HFF-Myc (cell line): ENCODE measurements at regions not wholly inside any gene's neighbourhood (a gene's known extent, or its start where the extent isn't known, plus 50 kb on each side); places are given as distances from the start of the nearest gene placed in this dataset.
A peak's percentile ranks its signal among the peaks of the same experiment; 100 is the strongest.

Source experiments
- DNase-seq: peaks from one replicate; pipeline ENCODE4 v3.0.0-alpha.2; 2011; ENCODE audit warnings: low read depth; ENCODE audit errors: extremely low read depth
- H3K4me3 ChIP-seq: replicated peaks from 2 replicates; pipeline ENCODE4 v1.5.1; 2011; ENCODE audit warnings: low read depth, mild to moderate bottlenecking, control low read depth, low read length
- TF ChIP-seq, protein P1 (sequence below): IDR thresholded peaks from 2 replicates; pipeline ENCODE4 v1.5.1; 2012; ENCODE audit warnings: mild to moderate bottlenecking, low read depth, low read length, control low read depth; ENCODE audit errors: missing control alignments

DNA sequence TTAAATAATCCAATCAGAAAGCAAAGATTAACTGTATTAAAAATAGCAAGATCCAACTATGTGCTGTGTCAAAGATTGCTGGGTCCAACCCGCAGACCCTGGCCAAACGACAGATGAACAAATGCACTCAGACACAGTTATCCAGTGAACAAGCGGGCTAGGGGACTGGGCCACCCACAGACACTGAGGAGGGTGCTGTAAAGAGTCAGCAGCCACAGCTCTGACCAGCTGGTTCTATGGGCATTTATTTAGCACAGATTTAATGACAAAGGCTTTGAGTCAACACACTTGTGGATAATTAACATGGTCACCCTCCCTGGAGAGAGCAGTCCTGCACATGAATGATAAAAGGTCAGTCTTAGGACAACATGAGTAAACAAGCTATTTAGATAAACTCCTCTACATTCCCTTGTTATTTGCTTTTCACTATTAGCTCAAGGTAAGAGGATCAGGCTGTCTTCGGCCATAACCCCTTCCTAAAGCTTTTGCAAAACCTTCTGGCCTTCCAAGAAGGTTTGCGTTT is 424.9 kb downstream of the HINT1 start:
- TF ChIP-seq, protein P1, sequence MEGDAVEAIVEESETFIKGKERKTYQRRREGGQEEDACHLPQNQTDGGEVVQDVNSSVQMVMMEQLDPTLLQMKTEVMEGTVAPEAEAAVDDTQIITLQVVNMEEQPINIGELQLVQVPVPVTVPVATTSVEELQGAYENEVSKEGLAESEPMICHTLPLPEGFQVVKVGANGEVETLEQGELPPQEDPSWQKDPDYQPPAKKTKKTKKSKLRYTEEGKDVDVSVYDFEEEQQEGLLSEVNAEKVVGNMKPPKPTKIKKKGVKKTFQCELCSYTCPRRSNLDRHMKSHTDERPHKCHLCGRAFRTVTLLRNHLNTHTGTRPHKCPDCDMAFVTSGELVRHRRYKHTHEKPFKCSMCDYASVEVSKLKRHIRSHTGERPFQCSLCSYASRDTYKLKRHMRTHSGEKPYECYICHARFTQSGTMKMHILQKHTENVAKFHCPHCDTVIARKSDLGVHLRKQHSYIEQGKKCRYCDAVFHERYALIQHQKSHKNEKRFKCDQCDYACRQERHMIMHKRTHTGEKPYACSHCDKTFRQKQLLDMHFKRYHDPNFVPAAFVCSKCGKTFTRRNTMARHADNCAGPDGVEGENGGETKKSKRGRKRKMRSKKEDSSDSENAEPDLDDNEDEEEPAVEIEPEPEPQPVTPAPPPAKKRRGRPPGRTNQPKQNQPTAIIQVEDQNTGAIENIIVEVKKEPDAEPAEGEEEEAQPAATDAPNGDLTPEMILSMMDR: no peak
- DNase-seq: no peak
- no peak overlapping the region for H3K4me3 ChIP-seq

DNA sequence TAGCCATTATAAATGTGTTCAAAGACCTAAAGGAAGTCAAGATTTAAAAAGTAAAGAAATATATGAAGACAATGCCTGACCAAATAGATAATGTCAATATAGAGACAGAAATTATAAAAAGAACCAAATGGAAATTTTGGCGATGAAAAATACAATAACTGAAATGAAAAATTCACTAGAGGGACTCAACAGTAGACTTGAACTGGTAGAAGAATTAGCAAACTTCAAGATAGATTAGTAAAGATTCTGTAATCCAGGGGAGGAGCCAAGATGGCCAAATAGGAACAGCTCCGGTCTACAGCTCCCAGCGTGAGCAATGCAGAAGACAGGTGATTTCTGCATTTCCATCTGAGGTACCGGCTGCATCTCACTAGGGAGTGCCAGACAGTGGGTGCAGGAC is 433.2 kb downstream of the HINT1 start:
- TF ChIP-seq, protein P1: no peak
- DNase-seq: no peak
- no peak overlapping the region for H3K4me3 ChIP-seq

DNA sequence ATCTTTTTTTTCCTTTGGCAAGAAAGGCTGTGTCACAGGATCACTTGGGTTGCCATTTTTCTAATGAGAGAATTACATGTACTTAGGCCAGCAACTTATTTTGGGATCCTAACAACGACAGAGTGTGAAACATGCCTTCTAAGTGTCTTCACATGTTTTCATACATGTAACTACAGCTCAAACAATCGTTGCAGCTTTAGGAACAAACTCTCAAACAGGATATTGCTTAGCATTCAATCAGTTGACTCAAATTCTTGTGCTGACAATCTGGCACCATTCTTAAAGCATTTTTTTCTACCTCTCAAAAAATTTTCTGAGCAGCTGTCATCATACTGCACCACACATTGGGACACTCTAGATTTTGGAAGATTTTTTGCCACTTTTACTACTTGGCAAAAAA is 435.5 kb downstream of the HINT1 start:
- DNase-seq: no peak
- no peak overlapping the region for H3K4me3 ChIP-seq
- TF ChIP-seq, protein P1: no peak

DNA sequence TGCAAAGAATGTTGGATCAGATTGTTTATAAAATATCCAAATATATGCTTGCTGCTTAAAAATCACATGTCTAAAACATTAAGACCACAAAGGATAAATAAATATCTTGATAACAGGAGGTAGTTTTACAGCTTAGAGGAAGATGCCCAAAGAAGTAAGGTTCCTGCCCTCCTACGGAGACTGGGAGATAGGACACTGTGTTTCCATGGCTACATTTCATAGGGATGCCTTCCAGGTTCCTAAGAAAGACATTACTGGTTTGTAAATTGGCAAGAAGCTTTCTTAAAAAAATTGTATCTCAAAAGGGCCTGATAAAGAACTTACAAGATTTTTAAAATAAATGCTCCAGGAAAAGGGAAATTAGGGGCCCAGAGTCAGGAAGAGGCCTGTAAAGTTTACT is 437.2 kb downstream of the HINT1 start:
- H3K4me3 ChIP-seq: no peak overlapping the region
- TF ChIP-seq, protein P1: no peak
- no peak for DNase-seq

DNA sequence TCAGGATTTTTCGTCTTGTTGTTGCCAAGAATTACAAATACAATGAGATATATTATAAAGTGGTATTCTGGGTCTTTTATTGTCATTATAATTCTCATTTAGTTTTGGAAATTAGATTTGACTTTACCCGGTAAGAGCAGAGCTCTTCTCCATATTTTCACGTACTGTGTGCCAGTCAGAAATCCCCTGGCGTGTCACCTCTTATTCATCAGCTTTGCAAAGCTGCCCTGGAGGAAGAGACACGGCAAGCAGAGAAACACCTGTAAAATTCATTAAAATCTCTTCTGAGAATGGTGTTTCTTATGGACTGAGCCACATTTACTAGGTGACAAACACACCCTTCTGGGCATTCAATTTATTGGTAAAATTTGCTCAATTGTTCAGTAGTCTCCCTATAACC is 440.4 kb downstream of the HINT1 start:
- no peak for DNase-seq
- TF ChIP-seq, protein P1: no peak
- H3K4me3 ChIP-seq: no peak overlapping the region

DNA sequence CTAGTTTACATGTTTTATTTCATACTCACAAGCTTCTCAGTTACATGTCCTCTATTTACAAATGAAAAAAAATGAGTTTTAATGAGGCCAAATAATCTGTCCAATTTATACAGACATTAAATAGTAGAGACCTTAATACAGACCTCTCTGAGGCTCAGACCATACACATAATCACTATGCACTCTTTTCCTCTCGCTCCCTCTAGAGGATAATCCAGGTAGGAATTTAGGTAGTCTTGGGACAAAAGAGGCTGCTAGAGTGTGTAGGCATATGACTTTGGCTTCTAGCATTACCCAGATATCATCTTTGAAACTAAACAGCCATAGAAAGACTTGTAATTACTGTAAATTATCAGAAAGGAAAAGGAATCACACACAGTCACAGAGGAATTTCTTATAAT is 444.7 kb downstream of the HINT1 start:
- no peak overlapping the region for H3K4me3 ChIP-seq
- peak; percentile 20 for DNase-seq
- TF ChIP-seq, protein P1: peak; percentile 38

DNA sequence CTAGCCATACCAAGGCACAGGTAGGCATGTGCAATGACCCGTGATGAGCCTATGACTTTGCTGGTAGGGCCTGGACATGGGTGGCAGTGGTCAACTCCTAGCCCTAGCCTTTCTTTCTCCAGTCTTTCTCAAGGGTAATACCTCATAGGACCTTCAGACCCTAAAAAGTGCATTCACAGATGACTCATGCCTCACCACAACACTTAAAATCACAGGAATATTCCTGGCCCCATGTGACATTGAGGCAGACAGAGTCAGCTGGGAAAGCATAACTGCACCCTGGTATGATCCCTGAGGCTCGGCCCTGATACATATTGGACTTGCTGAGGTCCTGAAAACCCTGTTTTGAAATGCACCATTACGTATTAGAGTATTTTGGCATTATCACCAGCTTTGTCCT is 449.5 kb downstream of the HINT1 start:
- TF ChIP-seq, protein P1: no peak
- DNase-seq: no peak
- H3K4me3 ChIP-seq: no peak overlapping the region
